Kidney glomerular epithelial cell (primary cell): ENCODE measurements at regions not wholly inside any gene's neighbourhood (a gene's known extent, or its start where the extent isn't known, plus 50 kb on each side); places are given as distances from the start of the nearest gene placed in this dataset.

Experiments used
- DNase-seq: peaks from one replicate; lab custom pipeline; 2025; lab: John Stamatoyannopoulos, UW

- DNase-seq: no peak
Observed at GRCh38 chr17:36661047-36661666, 59.8 kb downstream of the MRM1 start.

DNA sequence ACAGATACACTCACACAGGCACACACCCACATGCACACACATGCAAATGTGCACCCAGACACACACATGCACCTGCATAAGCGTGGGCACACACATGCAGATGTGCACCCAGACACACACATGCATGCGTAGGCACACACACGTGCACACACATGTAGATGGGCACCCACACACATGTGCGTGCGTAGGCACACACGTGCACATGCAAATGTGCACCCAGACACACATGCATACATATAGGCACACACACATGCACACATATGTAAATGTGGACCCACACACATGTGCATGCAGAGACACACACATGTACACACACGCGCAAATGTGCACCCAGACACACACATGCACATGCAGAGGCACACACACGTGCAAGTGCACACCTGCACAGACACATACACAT is 60.3 kb downstream of the MRM1 start:
- no peak for DNase-seq

DNA sequence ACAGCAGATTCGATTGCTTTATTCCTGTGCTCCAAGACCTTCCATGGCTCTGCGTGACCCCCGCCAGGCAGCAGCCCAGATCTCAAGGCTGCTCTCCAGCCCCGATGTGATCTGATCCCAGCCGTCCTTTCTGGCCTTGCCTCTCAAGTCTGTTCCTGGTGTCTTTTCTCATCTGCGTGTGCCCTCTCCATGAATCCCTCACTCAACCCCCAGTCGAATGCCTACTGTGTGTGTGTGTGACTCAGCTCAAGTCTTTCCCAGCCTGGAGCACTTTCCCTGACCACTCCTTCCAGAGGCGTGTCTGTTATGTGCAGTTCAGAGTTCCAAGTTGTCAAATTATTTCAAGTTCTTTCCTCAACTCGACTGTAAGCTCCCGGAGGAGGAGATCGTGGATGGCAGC is 64.0 kb downstream of the MRM1 start:
- no peak for DNase-seq

DNA sequence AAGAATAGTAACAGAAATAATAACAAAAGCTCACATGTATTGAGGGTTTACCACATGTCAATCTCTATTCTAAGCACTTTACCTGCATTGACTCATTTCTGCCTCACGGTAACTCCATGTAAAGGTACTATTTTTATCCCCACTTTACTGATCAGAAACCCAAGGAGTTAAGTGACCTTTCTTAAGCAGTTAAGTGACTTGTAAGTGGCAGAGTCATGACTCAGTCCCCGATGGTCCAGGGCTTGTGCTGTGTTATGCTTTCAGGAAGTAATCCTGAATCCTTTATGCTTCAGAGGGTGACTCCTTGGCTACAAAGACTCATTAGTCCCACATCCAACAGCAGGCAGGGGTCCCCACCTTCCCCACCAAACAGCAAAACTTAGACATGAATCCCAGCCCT is 66.5 kb downstream of the MRM1 start:
- DNase-seq: no peak

- no peak for DNase-seq
Observed at GRCh38 chr17:36668824-36669223, 67.4 kb downstream of the MRM1 start.

GRCh38 chr17:36671144-36671543 is 69.8 kb downstream of the MRM1 start:
- DNase-seq: no peak

GRCh38 chr17:36672403-36672918 is 71.1 kb downstream of the MRM1 start:
- no peak for DNase-seq

GRCh38 chr17:36673068-36673467 is 71.7 kb downstream of the MRM1 start:
- DNase-seq: no peak

DNA sequence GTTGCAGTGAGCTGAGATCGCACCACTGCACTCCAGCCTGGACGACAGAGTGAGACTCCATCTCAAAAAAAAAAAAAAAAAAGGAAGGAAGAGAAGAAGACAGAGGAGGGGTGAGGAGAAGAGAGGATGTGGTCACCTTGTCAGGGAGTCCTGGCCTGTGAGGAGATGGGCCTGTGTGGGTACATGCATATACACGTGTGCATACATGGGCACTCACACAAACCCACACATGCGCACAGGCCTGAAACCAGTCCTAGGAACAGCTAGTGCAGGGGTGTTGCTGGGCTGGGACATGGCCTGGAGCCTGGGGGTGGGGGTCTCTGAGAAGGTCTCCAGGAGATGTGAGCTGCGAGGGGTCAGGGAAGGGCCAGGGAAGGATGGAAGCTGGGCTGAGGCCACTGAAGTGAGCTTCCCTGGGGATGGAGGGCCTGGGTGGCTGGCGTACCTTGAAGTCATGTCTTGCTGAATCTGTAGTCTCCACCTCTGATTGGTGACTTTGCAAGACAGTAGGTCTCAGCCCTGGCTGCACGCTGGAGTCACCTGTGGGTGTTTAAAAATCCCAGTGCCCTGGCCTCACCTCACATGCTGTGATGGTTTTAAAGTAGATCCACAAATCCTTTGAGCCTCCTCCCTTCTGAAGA is 72.4 kb downstream of the MRM1 start:
- DNase-seq: no peak

- no peak for DNase-seq
Observed at GRCh38 chr17:36674278-36674650, 72.9 kb downstream of the MRM1 start.

GRCh38 chr17:36675250-36675649 is 73.9 kb downstream of the MRM1 start:
- no peak for DNase-seq

DNA sequence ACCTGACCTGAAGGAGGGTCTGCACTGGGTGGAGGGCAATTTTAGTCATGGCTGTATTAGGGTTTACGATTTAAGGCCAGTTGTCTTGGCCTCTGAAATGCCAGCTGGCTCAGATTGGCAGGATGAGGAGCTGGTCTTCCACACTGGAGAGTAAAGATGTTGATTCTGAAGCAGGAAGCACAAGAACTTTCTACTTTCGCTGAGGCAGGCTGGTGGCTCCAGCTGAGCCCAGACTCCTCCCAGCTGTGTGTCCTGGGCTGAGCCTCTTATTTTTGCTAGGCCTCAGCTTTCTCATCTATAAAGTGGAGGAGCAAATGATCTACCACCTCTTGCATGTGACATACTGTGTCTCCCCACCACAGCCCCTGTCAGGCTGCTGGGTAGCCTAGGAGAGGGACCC is 74.4 kb downstream of the MRM1 start:
- no peak for DNase-seq

DNA sequence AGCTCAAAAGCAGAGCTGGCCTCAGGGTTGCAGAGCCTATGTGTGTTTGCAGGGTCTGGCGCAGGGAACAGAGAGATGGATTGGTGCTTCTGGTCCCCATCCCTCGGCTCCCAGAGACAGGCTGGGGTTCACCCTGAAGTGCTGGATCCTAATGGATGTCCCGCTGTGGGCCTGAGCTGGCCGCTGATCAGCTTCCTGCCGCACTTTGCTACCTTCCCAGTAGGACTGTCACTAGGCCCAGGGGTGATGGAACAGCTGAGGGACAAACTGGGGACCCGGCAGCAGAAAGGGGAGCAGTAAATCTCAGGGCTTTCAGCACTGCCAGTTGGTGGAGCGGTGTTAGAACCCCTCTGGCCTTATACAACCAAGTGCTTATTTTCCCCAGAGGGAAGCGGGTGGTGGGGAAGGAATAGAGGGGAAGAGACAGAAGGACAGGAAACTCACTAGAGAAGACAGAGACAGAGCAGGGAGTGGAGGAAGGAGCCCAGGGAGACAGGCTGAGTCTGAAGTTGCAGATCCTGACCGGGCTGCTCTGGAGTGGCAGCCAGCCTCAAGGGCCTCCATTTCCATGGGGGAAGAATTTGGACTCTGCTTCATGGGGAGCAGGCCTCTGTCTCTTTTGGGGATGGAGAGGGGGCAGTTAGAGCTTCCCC is 78.6 kb downstream of the MRM1 start:
- DNase-seq: no peak

GRCh38 chr17:36680701-36681202 is 79.4 kb downstream of the MRM1 start:
- DNase-seq: no peak

DNA sequence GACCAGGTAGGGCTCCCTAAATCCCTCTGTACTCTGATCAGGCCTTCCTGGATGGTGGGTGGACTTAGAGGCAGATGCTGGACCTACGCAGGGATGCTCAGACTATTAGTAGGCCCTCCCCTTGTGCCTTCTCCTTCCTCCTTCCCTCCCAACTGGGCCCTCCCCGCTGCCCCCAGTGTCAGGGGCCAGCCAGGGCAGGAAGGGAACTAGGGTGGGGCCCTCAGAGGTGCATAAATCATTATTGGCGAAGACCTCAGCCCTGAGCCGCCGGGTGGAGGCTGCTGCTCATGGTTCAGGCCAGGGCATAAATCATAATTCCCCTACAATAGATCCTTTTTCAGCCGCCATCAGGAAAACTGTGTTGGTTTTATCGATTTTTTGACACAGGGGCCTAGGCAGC is 81.4 kb downstream of the MRM1 start:
- no peak for DNase-seq

- DNase-seq: no peak
Observed at GRCh38 chr17:36683387-36683786, 82.0 kb downstream of the MRM1 start.

DNA sequence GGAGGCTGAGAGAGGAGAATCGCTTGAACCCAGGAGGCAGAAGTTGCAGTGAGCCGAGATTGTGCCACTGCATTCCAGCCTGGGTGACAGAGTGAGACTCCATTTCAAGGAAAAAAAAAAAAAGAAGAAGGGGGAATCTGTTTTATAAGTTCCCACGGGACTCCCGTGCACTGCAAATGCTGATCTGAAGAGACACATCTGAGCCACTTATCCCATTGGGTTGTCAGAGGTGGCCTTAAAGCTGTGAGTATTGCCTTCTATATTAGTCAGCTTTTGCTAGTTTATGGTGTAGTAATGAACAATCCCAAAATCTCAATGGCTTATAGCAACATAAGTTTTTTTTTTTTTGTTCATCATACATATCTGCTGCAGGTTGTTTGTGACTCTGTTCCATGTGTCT is 82.8 kb downstream of the MRM1 start:
- no peak for DNase-seq

DNA sequence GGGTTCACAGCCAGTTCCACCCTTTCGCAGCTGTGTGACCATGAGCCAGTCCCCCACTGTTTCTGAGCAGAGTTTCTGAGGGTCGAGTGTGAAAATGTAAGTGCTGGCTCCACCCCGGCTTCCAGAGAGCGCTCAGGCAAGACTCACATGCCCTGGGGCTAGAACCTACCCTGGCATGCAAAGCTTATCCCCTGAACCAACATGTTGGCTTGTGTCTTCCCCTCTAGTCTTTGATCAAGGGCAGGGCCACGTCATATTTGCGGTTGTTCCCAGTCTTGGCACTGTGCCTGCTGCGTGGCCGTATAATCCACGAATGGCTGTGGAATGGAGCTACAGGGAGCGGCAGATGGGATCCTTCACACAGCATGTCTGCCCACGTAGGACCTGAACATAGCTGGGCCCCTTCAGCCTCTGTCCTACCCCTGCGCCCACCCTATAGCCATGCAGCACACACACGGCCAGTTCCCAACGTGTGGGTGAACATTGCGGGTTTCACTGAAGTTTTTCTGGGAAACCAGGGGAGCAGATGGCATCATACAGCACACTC is 84.8 kb downstream of the MRM1 start:
- no peak for DNase-seq

DNA sequence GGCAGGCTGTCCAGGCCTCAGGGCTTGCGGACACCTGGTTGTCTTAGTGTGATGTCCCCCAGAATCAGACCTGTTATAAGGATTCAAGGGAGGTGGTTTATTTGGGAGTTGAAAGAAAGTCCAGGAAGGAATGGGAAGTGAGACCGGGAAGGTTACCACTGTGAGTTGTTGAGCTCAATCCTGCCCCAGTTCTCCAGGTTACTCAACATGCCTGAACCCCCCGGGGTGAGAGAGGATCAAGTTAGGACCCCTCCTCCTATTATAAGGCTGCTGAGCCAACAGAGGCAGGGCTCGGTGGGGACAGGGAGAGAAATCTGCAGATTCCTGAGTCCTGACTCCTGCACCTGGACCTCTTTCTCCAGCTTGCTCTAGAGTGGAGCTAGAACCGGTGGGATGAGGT is 86.4 kb downstream of the MRM1 start:
- no peak for DNase-seq

GRCh38 chr17:36689089-36689667 is 87.8 kb downstream of the MRM1 start:
- no peak for DNase-seq

GRCh38 chr17:36690190-36690589 is 88.8 kb downstream of the MRM1 start:
- DNase-seq: no peak

- DNase-seq: no peak
Observed at GRCh38 chr17:36691606-36692005, 90.2 kb downstream of the MRM1 start.

GRCh38 chr17:36695082-36695481 is 93.7 kb downstream of the MRM1 start:
- no peak for DNase-seq
